ENCODE measurements at regions not wholly inside any gene's neighbourhood (a gene's known extent, or its start where the extent isn't known, plus 50 kb on each side); places are given as distances from the start of the nearest gene placed in this dataset.

DNA sequence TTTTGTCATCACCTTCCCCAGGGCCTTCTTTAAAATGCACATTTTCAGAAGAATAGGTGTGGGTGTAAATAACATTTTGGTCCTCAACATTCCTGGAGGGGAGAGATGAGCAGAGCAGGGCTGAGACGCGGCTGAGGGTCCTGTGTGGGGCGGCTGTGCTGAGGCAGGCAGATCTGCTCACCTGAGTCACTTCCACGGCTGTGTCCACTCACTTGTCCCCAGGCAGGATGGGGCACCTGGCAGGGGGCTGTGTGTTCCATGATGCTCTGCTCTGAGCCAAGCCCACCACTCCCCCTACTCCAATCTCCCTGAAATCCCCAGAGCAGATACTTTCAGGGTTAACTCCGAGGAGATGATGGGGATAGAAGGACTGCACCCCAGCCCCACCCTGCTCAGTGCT is 93.8 kb downstream of the GLRX3 start:
- DNase-seq (ENCODE audit: low spot score) (no peak), ATAC-seq (ENCODE audit: low FRiP score) (no peak)
- TF ChIP-seq, protein P1, sequence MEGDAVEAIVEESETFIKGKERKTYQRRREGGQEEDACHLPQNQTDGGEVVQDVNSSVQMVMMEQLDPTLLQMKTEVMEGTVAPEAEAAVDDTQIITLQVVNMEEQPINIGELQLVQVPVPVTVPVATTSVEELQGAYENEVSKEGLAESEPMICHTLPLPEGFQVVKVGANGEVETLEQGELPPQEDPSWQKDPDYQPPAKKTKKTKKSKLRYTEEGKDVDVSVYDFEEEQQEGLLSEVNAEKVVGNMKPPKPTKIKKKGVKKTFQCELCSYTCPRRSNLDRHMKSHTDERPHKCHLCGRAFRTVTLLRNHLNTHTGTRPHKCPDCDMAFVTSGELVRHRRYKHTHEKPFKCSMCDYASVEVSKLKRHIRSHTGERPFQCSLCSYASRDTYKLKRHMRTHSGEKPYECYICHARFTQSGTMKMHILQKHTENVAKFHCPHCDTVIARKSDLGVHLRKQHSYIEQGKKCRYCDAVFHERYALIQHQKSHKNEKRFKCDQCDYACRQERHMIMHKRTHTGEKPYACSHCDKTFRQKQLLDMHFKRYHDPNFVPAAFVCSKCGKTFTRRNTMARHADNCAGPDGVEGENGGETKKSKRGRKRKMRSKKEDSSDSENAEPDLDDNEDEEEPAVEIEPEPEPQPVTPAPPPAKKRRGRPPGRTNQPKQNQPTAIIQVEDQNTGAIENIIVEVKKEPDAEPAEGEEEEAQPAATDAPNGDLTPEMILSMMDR (IDR thresholded peaks at IDR 0.05) = no peak

- TF ChIP-seq, protein P1 (IDR thresholded peaks at IDR 0.05) = no peak
- no peak for ATAC-seq (ENCODE audit: low FRiP score)
These were observed 94.4 kb downstream of the GLRX3 start for GRCh38 chr10:130230611-130231010.

DNA sequence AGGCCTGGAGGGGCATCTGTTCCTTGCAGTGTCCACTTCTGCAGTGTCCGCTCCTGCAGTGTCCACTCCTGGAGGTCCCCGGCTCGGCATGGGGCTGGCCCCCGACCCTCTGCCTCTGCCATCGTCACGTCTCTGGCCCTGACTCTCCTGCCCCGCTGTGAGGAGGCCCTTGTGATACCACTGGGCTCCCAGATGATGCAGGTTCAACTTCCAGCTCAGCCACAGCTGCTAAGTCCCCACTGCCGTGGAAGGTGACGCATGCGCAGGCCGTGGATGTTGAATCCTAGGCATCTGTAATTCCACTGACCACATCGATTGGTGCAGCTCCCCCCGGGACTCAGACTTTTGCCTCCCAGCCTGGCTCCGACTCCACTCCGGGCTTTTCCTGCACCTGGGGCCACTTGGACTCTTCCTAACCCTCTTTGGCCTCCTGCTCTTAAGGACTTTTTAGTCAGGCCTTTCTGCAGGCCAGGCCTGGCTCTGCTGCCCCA is 95.1 kb downstream of the GLRX3 start:
- no peak for DNase-seq (ENCODE audit: low spot score)
- TF ChIP-seq, protein P1 (IDR thresholded peaks at IDR 0.05) = no peak
- no peak for ATAC-seq (ENCODE audit: low FRiP score)

More at GRCh38 chr10:130230611-130231010, 94.4 kb downstream of the GLRX3 start:
- no peak for DNase-seq (ENCODE audit: low spot score)

GRCh38 chr10:130232166-130233034 is 96.2 kb downstream of the GLRX3 start:
- TF ChIP-seq, protein P1 (IDR thresholded peaks at IDR 0.05) = no peak
- ATAC-seq (ENCODE audit: low FRiP score) = no peak
- DNase-seq (ENCODE audit: low spot score) = no peak

DNA sequence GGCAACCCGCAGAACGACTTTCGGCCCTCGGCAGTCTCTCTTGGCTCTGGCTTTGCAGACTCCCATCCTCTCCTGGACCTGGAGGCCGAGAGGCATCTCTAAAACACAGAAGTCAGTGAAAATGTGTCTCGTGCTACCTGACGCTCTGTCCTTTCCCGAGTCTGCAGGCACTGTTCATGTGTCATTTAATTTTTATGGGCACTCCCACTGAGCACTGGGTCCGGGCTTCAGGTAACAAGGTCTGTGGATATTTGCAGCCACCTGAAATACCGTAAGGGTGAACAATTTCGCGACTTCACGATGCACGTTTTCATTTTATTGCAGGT is 96.8 kb downstream of the GLRX3 start:
- DNase-seq (ENCODE audit: low spot score) = no peak

DNA sequence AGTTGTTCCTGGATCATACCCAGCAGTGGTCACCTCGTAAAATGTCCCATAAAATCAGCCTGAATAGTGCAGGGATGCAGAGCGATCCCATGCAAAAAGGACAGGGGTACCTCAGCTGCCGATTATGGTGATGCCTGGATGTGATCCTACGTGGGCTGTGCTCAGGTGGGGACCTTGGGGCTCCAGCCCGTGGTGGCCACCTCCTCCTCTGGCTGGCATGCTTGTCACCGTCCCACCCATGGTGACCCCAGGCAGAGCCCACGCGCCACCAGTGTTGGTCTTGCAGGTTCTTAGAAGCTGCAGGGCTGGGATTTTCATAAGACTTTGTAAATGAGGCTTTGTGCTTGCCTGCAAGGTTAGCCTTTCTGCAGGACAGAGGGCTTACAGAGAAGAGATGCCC is 97.2 kb downstream of the GLRX3 start:
- no peak for DNase-seq (ENCODE audit: low spot score)
- ATAC-seq (ENCODE audit: low FRiP score) = no peak

More for the DNA sequence above, 96.8 kb downstream of the GLRX3 start:
- TF ChIP-seq, protein P1 (IDR thresholded peaks at IDR 0.05) = no peak
- ATAC-seq (ENCODE audit: low FRiP score) = no peak

More for the DNA sequence above, 97.2 kb downstream of the GLRX3 start:
- TF ChIP-seq, protein P1 (IDR thresholded peaks at IDR 0.05) = no peak
